ENCODE measurements at regions not wholly inside any gene's neighbourhood (a gene's known extent, or its start where the extent isn't known, plus 50 kb on each side); places are given as distances from the start of the nearest gene placed in this dataset.

DNA sequence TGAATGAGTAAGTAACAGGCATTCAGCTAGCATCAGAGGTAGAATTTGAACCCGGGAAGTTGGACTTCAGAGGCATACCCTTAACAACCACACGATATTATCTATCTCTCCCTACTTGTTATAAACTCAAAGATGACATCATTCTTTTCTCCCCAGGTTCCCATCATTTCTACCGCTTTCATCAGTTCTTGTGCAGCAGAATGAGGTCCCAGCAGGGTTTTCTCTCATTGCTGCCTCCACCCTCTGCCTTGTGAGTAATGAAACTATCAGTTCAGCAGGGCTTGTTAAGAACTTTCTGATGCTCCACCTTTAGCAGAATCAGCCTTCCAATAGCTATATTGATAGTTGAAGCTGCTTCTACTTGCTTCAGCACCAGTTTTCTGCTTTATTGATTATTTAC lies 487.5 kb upstream of the KCNMB2 start:
- no peak for DNase-seq

DNA sequence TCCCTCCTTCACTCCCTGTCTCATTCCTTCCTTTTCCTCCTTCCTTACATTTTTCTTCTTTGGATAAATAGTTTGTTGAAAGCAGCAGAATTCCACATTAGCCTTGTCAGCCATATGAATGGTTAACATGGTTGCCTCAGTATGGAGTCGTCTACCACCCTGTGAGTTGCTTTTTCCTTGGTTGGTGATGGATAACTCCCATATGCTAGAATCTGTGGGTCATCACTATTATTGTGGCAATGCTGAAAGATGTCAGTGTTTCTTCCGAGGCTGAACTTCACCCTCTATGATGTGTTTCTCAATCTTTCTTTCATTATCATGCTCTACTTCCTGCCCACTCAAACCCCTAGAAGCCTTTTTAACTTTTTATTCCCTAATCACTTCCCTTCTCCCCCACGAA lies 481.8 kb upstream of the KCNMB2 start:
- DNase-seq: no peak

GRCh38 chr3:178055939-178056338 lies 480.3 kb upstream of the KCNMB2 start:
- no peak for DNase-seq

DNA sequence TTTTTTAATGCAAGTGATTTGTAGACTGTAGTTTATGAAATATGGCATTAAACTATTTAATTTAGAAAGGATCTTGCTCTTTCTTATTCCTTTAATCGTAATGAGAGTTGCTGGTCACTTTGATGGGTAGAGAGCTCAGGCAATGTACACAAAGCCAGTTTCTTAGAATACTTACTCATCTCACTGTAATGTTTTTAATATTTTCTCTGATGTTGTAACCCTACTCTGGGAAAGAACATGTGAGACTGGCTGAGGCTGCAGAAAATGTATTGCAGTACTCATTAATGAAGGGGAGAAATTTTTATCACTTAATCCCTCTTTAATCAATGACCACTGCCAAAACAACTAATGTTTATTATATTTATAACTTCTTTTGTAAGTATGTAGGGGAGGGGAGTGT lies 479.4 kb upstream of the KCNMB2 start:
- DNase-seq: no peak

DNA sequence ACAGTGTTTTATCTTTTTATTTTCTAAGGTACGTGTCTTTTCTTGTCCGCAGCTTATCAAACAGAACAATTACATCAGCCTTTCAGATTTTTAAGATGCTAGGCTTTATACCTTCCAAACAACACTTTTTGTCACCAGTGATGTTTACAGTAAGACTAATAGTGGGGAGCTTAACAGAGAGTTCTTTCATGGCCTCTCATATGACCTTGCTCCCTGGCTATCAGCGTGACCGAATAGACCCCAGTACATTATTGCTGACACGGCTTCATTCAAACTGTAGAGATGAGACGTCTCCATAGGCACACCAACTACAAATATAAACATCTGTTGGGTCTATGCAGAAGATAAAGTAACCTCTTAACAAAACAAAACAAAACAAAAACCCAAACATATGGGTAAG lies 477.6 kb upstream of the KCNMB2 start:
- DNase-seq: no peak

DNA sequence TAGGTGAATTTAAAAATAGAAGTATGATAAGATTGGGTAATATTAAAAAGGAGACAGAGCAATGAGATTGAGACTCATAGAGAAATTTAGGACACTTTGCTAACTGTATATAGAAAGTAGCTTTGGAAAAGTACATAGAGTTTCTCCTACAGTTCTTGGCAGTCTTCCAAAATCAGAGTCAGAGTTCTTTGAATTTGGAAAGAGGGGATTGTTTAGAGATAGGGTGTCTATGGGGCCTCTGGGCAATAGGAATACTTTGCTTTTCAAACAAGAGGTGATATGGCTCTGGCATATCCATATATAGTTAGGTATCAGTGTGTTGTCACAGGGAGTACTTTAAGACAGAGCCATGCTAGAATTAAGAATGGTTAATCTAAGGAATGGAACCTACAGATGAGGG lies 477.1 kb upstream of the KCNMB2 start:
- no peak for DNase-seq

DNA sequence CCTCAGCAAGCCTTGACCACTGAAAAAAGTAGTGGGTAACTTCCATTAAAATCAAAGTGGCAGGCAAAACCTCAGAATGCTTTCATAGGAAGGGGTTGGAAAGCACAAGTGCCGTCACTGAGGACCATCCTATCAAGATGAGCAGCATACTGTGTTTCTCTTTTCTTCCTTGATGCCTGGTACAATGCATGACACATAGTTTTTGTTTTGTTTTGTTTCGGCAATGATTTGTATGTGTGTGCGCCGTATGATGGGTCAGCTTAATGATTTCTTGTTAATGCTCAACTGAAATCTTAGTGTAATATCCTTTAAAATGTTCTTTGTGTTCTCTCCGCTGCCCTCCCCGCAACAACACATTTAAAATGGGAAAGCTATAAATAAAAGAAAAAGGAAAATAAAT lies 476.4 kb upstream of the KCNMB2 start:
- no peak for DNase-seq

DNA sequence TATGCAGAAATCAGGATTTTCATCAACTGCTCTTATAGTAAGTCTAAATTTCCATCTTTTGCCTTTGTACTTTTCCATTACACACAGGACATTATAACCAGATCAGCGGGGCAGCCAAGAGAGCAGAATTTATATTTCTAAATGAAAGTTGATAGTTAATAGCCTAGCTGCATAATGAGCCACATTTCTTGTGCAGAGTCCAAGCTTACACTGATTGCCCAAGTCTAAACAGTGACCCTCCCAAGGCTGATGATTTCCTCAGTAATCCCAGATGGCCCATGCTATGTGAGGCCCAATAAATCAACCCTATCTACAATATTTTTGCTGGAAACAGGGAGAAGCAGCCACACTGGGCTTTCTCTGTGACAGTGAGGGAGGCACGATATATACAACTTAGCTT lies 475.8 kb upstream of the KCNMB2 start:
- no peak for DNase-seq

DNA sequence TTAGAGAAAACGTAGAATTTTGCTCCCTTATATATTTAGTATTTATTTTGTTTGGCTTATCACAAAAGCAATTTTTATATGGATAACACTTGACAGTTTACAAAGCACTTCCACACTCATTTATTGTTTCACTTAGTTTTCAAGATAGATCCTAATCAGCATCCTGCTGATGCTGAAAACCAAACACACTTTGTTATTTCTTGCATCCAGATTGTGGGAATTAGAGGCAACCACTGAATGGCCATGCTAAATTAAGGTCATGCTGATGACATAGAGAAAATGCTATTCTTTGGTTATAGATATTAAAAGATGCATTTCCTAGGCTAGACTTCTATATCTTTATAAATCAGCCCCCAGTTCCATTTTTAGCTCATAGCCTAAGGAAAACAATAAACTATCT lies 474.1 kb upstream of the KCNMB2 start:
- DNase-seq: no peak

GRCh38 chr3:178063461-178063860 lies 472.8 kb upstream of the KCNMB2 start:
- DNase-seq: no peak

DNA sequence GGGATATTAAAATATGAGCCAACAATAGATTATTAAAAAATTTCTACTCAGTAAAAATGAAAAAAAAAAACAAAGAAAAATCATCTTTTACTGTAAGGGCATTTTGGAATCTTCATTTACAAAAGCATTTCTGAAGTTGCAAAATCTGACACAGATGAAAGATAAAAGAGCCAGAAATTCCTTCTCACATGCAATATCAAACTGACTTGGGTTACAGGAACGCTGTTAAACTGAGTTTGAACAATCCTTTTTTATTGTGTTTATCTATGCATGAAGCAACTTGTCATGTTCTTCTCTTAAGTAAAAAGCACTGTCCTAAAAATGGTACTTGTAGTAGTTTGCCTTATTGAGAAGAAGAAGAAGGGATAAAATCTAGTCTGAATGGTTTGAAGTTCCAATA lies 468.5 kb upstream of the KCNMB2 start:
- no peak for DNase-seq

- DNase-seq: no peak
Measured at GRCh38 chr3:178072391-178073305, 463.6 kb upstream of the KCNMB2 start.

- DNase-seq: no peak
Measured at GRCh38 chr3:178073366-178073765, 462.9 kb upstream of the KCNMB2 start.

- no peak for DNase-seq
Measured at GRCh38 chr3:178075344-178075743, 460.9 kb upstream of the KCNMB2 start.

DNA sequence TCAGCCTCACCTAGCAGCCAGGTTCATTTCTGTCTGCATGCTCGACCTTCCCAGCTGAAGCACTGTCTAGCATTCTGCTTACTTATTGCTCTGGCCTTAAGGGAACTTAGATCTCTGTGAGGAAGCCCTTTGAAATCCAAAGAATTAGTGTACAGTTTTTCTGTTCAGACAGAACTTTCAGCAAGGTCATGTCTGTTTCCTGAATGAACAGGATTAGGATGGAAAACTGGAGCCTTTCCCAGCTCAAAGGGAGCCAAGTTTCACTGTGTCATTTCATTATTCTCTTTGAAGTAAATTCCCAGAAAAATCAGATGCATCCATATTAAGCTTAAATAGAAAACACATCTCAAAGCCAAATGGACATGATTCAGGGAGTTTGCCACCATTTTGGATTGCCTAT lies 457.3 kb upstream of the KCNMB2 start:
- no peak for DNase-seq

DNA sequence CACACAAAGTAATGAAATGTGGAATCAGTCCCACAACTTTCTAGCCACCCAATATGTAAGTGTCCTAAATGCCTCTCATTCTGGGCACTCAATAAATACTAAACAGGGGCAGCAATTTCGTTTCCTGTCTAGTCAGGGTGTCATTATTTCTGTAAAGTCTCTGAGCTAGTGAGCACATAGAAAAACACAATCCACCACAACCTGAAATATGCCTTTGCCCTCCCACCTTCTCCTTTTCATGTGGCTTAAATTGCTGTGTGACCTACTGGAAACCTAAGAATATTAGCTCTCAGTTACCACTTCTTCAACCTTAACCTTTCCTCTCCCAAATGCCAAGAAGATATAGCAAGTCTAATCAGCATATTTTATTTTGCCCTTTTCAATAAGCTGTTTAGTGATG lies 456.3 kb upstream of the KCNMB2 start:
- DNase-seq: no peak

DNA sequence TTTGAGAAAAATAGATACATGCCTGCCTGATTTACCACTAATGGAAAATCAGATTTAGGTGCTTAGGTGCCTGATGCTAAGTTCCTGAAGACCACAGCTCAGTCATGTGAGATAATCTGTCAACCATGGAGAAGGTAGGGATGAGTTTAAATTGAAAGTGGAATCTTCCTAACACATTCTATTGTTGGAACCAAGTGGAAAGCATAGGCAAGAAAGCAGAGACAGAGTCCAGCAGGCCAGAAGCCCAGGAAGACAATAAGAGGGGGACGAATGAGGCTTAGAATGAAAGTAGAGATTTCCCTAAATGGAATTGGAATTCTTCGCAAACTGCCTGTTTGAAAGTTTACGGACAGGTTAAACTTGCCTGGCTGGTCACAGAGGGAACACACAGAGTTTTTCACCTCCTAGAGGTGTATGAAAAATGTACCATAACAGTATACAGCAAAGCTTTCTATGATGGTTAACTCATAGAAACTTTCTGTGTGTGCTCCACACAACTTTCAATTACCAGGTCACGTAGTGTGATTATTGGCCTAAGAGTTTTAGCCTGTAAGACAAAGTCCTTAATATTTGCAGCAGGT lies 453.8 kb upstream of the KCNMB2 start:
- DNase-seq: no peak

DNA sequence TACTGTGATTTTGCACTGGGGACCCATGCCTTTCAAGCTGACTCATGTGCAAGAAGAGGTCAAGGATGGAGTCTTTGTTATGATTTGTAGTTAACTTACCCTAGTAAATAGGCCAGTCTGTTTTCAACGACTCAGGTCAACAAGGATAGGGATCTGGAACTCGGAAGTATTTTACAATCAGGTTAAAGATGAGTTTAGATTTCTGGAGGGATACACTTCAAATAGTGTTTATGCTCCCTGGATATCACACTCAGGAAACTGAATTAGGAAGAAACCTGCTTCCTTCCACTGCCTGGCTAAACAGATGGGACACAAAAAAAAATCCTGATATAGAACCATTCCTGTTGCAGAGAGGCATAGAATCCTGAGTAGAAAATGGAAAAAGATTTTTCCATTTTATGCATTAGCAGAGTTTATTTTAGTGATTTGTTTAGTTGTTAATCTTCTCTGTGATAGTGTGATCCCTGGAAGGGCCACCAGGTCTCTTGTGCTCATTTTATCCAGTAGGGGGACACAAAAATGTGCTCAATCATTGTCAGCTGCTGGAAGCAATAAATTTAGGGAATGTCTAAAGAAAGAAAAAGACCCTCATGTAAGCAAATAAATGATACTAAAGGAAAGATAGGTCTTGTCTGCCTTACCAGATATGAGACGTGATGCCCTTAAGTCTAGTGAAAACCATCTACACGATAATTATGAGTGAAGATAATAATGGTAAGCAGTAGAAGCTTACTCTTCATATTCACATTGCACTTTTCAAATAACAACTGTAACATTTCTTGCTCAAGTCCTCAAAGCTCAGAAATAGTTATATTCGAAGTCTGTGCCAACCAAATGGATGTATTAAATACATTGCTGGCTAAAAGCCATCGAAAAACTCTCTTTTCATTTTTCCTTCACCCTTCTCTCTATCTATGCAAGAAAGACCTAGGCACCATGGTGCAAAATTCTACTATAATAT lies 452.1 kb upstream of the KCNMB2 start:
- peak; percentile 10 for DNase-seq

- DNase-seq: no peak
Measured at GRCh38 chr3:178084938-178085816, 451.1 kb upstream of the KCNMB2 start.

DNA sequence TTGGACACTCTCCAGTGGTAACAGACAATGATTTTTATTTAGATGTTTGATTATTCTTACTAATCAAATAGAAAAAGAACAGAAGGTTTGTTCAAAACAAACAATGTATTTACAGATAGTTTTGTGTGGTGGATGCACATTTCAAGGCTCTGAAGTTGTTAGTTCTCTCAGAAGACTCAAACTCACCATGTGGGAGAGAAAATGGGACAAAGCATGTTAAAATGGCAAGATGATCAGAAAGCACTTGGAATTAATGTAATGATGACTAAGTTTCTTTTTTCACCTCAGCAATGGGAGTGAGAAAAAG lies 450.5 kb upstream of the KCNMB2 start:
- DNase-seq: no peak

DNA sequence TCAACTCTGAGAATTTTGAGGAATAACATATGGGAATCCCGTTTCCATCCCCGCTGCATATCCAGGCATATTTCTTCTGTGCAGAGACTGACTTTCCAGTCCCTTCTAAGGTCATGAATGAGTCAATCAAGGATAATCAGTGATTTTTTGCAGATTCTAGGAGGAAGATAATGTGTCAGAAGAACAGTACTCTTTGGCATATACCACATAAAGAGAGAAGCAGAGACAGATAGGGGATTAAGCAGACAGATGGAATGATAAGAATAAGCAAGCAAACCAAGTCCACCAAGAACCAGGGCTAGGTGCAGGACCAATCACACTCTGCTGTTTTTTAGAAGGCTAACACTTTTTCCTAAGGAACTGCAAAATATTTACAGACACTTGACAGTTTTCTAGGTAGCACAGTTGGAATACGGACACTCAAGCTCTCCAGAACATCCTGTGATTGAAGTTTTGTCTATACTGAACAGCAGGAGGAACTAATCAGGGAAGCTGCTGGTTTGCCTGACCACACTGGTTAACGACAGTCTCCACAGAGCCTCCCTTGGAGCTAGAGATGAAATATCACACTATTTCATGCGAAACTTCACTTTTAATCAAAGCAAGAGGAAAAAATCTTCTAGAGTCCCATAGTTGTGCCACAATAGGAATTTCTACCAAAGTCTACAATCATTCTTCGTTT lies 450.0 kb upstream of the KCNMB2 start:
- DNase-seq: no peak

DNA sequence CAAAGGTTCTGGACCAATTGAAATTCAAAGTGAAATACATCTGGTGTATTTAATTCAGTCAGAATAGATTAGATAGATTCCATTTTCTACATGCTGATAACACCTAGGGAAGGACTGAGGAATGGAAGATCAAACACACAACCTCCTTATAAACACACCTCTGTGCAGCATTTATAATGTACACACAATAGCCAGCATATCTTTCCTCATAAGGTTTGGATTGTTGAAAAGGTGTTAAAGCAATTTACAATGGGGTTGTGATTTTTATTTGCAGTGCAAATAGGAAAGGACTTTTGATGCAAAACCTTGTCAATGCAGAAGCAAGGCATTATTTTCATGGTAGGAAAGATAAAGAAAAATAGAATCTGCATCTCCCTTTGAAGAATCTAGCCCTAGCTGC lies 448.9 kb upstream of the KCNMB2 start:
- no peak for DNase-seq
